ENCODE measurements at regions not wholly inside any gene's neighbourhood (a gene's known extent, or its start where the extent isn't known, plus 50 kb on each side); places are given as distances from the start of the nearest gene placed in this dataset.

- TF ChIP-seq, protein P1, sequence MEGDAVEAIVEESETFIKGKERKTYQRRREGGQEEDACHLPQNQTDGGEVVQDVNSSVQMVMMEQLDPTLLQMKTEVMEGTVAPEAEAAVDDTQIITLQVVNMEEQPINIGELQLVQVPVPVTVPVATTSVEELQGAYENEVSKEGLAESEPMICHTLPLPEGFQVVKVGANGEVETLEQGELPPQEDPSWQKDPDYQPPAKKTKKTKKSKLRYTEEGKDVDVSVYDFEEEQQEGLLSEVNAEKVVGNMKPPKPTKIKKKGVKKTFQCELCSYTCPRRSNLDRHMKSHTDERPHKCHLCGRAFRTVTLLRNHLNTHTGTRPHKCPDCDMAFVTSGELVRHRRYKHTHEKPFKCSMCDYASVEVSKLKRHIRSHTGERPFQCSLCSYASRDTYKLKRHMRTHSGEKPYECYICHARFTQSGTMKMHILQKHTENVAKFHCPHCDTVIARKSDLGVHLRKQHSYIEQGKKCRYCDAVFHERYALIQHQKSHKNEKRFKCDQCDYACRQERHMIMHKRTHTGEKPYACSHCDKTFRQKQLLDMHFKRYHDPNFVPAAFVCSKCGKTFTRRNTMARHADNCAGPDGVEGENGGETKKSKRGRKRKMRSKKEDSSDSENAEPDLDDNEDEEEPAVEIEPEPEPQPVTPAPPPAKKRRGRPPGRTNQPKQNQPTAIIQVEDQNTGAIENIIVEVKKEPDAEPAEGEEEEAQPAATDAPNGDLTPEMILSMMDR (IDR thresholded peaks at IDR 0.05) = no peak
- no peak for TF ChIP-seq POLR2A (IDR thresholded peaks at IDR 0.05)
Observed at GRCh38 chr16:59707436-59708226, 973.5 kb upstream of the GOT2 start.
